SKM-1 (cell line): ENCODE measurements at regions not wholly inside any gene's neighbourhood (a gene's known extent, or its start where the extent isn't known, plus 50 kb on each side); places are given as distances from the start of the nearest gene placed in this dataset.

Source experiments
- DNase-seq: peaks from one replicate; lab custom pipeline; 2025; ENCODE audit not compliant: unreplicated experiment; lab: John Stamatoyannopoulos, UW

GRCh38 chr17:83177611-83178532 is 98.5 kb downstream of the METRNL start:
- no peak for DNase-seq

- DNase-seq: no peak
Measured at GRCh38 chr17:83178533-83179304, 99.3 kb downstream of the METRNL start.

- no peak for DNase-seq
Measured at GRCh38 chr17:83179374-83179773, 100.0 kb downstream of the METRNL start.

- DNase-seq: no peak
Measured at GRCh38 chr17:83179811-83180210, 100.4 kb downstream of the METRNL start.

- DNase-seq: no peak
Measured at GRCh38 chr17:83180264-83180995, 101.0 kb downstream of the METRNL start.

GRCh38 chr17:83180996-83181481 is 101.6 kb downstream of the METRNL start:
- no peak for DNase-seq

- DNase-seq: no peak
Measured at GRCh38 chr17:83181991-83182619, 102.7 kb downstream of the METRNL start.

DNA sequence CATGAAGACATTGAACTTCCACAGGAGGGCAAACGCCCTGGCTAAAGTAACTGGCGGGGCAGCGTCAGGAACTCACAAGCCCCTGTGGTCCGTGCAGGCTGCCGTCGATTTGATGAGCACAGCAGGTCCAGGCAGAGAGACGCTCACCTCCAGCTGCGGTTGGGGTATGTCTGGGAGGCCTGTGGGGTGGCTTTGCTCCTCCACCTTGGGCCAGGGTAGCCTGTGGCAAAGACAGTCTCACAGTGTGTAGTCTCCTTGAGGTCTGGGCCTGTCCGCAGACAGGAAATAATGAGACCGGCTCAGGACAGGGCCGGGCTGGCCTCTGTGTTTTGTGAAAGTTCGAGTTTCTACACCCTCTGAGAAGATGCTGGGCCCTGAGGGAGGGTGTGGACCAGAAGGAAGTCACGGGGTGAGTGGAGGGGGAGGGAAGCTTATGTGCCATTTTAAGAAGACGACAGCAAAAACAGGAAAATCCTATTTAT is 103.3 kb downstream of the METRNL start:
- no peak for DNase-seq

- no peak for DNase-seq
Measured at GRCh38 chr17:83183145-83183948, 103.9 kb downstream of the METRNL start.

DNA sequence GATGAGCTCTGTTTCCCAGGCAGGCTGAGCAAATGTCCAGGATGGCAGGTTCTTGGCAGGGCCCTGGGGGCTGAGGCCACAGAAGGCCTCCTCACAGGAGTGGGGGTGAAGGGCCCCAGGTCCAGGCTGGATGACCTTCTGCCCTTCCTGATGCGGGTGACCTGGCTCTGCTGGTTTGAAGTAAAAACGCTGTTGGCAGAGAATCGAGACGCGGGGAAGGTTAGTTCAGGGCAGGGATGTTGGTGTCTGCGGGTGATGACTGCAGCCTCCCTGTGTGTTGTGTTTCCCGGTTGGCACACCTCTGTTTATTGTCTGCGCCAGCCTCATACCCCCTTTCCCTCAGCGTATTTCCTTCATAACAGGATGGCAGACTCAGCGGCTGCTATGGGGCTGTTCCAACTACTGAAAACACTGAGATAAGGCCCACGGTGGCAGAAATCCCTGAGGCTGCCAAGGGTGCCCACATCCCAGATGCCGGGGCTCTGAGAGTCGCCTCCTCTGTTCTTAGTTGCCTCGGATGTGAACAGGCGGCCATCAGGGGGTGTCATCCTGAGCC is 104.6 kb downstream of the METRNL start:
- DNase-seq: no peak

GRCh38 chr17:83185023-83186002 is 105.9 kb downstream of the METRNL start:
- no peak for DNase-seq

DNA sequence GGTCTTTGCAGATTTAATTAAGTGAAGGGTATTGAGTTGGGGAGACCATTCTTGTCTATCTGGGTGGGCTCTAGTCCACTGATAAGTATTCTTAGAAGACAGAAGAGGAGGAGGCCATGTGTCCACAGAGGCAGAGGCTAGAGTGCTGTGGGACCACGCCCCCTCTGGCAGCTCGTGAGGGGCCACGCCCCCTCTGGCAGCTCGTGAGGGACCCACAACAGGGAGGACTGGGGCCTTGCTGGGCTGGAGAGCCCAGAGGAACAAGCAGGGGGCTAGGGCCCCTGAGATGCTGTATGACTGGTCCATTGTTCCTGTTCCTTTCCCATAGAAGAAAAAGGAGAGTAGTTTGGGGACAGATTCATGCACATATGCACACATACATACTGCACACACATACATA is 106.8 kb downstream of the METRNL start:
- no peak for DNase-seq

DNA sequence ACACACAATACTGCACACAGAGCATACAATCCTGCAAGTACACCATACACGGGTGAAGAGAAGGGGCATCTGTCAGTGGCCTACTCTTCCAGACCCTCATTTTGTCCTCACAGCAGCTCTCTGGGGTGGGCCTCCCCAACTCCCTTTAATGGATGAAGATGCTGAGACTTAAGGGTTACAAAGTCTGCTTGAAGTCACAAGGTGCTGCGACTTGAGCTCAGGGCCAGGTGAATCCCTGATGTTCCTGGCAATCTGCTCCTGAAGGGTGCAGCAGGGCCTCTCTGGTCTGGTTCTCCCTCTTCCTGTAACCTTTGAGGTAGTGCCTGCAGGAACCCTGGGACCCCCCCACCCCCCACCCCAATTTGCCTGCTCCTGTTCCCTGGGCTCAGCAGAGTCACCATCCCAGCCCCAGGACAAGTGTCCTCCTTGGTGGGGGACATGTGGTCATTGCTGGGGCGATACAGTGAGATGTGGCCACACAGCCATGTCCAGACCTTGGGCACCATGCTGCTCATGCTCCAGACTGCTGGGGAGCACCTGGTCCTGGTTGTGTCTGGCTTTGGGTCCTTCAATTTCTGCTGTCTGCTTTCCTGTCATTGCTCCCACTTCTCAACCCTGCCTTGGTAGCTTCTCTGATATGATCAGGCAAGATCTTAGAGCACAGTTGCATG is 107.5 kb downstream of the METRNL start:
- no peak for DNase-seq

DNA sequence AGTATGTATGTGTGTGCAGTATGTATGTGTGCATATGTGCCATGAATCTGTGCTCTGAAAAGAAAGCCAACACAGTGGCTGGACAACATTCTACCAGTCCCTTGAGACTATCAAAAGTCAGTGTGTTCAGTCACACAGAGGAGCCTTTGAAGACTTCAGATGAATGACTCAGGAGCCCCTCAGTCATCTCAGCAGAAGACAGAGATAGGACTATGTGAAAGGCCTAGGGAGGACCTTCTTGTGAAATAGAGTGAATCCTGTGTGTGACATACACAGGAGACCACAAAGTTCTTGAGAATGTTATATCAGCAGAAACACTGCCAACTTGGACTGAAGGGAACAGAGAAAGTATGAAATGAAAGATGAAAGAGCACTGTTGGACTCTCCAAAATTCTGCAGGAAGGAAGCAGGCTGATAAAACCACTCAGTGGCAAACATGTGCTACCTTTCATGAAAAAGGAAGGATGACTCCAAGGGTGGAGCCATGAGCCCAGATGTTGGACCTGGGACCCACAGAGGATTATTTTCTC is 108.4 kb downstream of the METRNL start:
- no peak for DNase-seq

- DNase-seq: no peak
Measured at GRCh38 chr17:83189044-83190003, 109.9 kb downstream of the METRNL start.

DNA sequence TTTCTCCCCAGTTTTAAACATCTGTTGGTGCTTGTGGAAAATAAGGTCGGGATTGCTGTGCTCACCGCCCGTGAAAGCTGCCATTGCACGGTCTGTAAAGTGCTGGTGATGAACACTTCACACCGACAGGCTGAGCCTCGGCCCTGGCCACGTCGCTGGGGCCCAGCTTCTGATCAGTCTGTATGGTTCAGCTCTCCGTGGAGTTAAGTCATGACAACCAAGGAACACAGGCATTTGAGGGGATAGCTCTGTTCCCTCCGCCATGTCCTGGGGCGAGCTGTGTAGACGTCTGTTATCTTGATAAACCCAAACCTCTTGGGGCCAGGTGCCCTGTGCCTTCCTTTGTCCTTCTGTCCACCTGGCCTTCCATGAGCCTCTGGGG is 110.6 kb downstream of the METRNL start:
- DNase-seq: no peak
